Astrocyte of the cerebellum (primary cell): ENCODE measurements at regions not wholly inside any gene's neighbourhood (a gene's known extent, or its start where the extent isn't known, plus 50 kb on each side); places are given as distances from the start of the nearest gene placed in this dataset.

Experiments used
- DNase-seq: peaks from one replicate; pipeline ENCODE4 v3.0.0-alpha.2; 2011; ENCODE audit warnings: low read depth
- H3K4me3 ChIP-seq: 2 replicates; pipeline ENCODE4 v1.5.1; 2011; ENCODE audit warnings: mild to moderate bottlenecking, low read depth, low read length, moderate library complexity
- CTCF ChIP-seq: IDR thresholded peaks from 2 replicates; pipeline ENCODE4 v1.5.1; 2012; ENCODE audit warnings: low read length, low read depth, moderate library complexity, mild to moderate bottlenecking; ENCODE audit errors: missing control alignments
- in situ Hi-C: cut with HindIII; loops from 2 replicates; pipeline ENCODE4 v1.10.0; 2017; ENCODE audit warnings: low sequenced_read_pairs

GRCh38 chr12:127888943-127889719 lies 377.8 kb upstream of the TMEM132C start:
- in situ Hi-C loops: no loop called here
- no peak for TF ChIP-seq CTCF
- DNase-seq: no peak
- no peak overlapping the region for H3K4me3 ChIP-seq

GRCh38 chr12:127893895-127894609 lies 372.9 kb upstream of the TMEM132C start:
- TF ChIP-seq CTCF: peak; percentile 50
- no peak overlapping the region for H3K4me3 ChIP-seq
- DNase-seq: no peak
- in situ Hi-C loops: no loop called here

GRCh38 chr12:127896661-127897060 lies 370.3 kb upstream of the TMEM132C start:
- DNase-seq: no peak
- in situ Hi-C loops: no loop called here
- H3K4me3 ChIP-seq: no peak overlapping the region
- TF ChIP-seq CTCF: no peak

- DNase-seq: no peak
- no peak for TF ChIP-seq CTCF
- in situ Hi-C loops: no loop called here
- no peak overlapping the region for H3K4me3 ChIP-seq
These were observed 368.4 kb upstream of the TMEM132C start for GRCh38 chr12:127898616-127899015.

- DNase-seq: no peak
- TF ChIP-seq CTCF: no peak
- in situ Hi-C loops: no loop called here
- no peak overlapping the region for H3K4me3 ChIP-seq
These were observed 367.0 kb upstream of the TMEM132C start for GRCh38 chr12:127899971-127900370.

GRCh38 chr12:127900386-127900785 lies 366.6 kb upstream of the TMEM132C start:
- no peak for TF ChIP-seq CTCF
- in situ Hi-C loops: no loop called here
- no peak overlapping the region for H3K4me3 ChIP-seq
- DNase-seq: no peak
